Stimulated activated CD4-positive, alpha-beta T cell treated with anti-CD3 and anti-CD28 coated beads, Interleukin-15, amount 100 ng/mL, for 24 hours (primary cell): ENCODE measurements at regions not wholly inside any gene's neighbourhood (a gene's known extent, or its start where the extent isn't known, plus 50 kb on each side); places are given as distances from the start of the nearest gene placed in this dataset.

Source experiments
- DNase-seq: peaks from one replicate; pipeline ENCODE4 v3.0.0-alpha.2; 2020

GRCh38 chr12:60148831-60149230 lies 553.0 kb downstream of the SLC16A7 start:
- no peak for DNase-seq

GRCh38 chr12:60152756-60153155 lies 556.9 kb downstream of the SLC16A7 start:
- DNase-seq: no peak

GRCh38 chr12:60159761-60160160 lies 563.9 kb downstream of the SLC16A7 start:
- no peak for DNase-seq

DNA sequence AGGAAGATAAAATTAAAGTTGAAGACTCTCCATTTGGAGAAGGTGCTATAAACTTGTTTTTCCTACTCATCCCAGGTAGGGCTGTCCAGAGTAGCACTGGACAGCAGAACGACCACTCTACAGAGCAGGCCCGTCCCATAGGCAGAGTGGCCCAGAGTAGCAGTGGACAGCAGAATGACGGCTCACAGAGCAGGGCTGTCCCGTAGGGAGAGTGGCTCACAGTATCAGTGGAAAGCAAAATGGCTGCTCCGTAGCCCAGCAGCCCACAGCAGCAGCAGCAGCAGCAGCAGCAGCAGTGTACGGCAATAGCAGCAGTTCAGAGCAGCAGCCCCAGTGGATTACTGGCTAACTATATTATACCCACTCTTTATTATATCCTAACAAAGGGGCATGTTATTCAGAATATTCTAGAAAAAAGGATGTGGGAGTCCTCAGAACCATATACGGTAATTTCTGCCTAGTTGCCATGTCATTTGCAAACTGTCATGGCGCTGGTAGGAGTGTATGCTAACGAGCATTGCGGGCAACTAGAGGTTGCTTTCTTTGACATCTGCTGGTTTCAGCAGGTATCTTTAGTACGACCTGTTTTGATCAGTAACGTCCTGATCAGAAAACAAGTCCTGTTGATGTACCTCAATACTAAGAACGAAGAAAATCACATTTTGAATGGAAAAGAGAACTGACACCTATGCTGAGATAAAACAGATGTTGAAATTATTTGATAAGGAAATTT lies 567.3 kb downstream of the SLC16A7 start:
- no peak for DNase-seq

DNA sequence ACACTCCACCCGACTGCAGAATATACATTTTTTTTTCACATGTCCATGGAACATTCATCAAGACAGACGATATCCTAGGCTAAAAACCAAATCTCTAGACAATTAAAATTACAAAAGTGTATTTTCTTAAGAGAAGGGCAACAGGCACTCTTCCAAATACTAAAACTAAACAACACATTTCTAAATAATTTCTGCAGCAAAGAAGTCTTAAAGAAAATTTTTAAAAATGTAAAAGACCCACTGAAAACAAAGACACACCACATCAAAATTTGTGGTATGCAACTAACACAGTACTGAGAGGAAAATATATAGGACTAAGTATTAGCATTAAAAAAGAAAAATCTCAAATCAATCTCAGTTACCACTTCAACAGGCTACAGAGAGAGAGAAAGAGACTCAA lies 570.0 kb downstream of the SLC16A7 start:
- no peak for DNase-seq

DNA sequence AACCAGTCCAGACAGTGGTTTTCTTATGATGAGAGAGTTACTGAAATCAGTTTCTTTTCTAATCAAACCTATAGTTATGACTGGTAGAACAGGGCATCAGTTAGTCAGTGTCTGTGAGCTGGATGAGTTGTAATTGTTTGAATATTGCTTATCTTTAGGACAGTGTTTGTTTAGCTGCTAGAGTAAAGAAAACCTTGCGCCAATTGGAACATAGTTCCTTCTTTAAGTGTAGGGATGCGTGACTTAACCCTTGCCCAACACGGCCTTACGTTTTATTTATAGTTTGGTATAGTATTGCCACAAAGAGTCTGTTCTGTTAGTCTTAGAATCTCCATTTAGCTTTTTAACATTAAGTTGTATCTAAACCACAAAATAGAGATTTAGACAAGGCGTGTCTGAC lies 572.6 kb downstream of the SLC16A7 start:
- DNase-seq: no peak

- no peak for DNase-seq
Measured at GRCh38 chr12:60169904-60170303, 574.1 kb downstream of the SLC16A7 start.

DNA sequence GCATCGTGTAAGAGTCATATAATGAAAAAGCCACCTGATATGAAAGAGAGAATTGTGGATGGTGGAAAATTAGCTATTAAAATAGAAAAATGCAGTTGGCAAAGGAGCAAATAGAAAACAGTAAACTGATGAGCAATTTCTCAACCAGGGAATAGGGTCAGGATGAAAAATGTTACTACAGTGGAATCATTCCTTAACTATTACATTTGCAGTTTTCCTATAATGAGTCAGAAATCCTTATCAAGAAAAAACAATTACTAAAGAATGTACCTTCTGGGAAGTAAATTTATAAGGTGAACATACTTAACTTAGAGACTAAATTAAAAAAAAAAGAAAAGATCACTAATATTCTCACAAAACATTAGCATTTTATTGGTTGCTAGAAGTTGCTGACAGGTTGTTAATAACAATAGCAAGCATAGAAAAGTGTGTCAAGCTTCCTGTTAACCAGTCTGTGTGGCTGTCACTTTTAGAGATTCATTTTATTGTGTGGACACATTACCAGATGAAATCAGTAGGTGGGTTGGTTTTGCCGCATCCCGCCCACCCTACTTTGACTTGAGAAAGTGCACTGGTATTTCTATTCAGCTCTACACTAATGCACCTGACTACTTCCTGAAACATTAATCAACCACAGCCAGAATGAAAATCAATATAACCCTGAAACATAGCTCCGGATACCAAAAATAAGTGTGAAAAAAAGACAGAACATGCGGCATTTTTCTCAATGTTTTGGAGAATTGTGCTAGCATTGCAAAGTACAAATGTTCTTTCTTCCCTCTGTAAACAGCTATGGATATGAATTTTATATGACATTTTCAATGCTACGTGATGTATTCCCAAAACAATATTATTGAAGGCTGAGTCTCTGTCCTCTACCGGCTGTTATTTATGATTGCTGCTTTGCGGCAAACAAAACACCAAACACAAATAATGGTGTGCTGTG lies 576.7 kb downstream of the SLC16A7 start:
- DNase-seq: no peak

DNA sequence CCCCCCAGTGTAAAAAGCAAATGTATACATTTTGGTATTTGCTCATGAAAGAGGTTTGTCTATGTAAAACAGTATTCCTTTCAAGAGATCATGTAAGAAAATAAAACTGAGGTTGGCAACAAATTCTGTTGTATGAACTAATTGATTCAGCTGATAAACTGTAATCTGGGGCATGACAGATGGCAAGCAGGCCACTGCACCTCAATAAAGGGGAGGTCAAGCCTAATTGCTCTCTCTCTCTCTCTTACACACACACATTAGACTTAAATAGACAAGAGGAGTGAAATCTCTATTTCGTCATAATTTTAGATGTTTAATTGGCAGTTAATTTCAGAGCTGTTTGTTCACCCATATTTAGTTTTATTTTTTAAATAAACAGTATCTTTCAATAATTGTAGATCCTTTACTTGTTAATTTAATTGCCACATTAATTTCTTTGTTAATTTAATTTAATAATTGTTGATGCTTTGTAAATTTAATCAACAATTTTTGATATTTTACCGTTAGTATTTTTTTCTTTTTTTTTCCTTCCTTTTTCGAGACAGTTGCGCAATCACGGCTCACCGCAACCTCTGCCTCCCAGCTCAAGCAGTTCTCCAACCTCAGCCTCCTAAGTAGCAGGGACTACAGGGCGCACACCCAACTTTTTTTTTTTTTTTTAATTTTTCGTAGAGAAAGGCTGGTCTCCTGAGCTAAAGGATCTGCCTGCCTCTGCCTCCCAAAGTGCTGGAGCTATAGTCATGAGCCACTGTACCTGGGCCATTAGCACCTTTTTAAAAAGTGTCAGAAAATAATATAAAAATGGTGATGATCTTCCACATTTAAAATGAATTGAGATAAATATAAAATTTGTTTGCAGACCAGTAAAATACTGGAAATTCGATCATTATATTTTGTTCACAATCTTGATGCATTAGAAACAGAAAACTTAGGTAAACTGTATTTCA lies 577.7 kb downstream of the SLC16A7 start:
- DNase-seq: no peak

- DNase-seq: no peak
Measured at GRCh38 chr12:60174476-60174875, 578.6 kb downstream of the SLC16A7 start.

DNA sequence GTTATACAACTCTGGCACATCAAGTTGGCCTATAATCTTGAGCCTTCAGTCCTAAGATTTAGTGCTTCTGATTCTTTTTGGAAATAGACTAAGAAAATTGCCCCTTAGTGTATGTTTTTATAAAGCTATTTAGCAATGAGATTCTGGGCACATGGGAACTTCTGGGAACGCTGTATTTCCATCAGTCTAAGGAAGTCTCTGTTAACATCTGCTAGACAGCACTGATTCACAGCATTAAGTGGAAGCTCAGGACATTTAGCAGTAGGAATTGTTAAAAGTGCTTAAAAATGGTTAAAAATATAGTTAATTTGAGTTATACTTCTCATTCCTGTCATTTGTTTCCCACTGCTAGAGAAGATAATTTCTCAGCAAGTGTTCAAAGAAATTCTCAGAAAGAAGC lies 579.1 kb downstream of the SLC16A7 start:
- no peak for DNase-seq

DNA sequence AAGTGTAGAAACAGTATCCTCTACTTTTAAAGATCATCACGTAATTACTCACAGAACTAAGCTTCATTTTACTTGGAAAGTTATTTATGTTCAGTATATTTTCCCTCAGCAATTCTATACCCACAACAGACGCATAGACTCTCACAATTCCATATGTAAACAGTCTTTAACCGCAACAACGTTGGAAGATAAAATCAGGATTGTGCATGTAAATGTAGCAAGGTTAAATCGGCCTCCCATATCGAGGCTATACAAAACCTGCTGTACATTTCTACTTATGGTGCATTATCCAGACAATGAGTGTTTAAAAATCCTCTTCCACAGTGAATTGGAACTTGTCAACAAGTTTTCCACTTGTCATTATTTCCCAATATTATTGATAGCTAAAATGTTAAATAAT lies 581.1 kb downstream of the SLC16A7 start:
- no peak for DNase-seq

DNA sequence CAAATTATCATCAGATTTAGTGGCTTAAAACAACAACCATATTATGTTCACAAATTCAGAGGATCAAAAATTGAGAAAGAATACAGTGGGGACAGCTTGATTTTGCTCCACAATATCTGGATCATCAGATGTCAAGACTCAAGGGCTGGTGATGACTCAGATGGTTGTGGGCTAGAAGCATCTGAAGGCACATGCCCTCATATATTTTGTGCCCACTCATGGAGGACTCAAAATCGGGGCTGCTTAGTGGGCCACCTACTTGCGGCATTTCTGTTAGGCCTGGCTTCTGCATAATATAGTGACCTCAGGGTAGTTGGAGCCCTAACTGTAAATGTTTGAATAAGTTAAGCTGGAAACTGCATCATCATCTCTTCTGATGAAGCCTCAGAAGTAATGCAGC lies 584.5 kb downstream of the SLC16A7 start:
- no peak for DNase-seq

GRCh38 chr12:60182354-60182753 lies 586.5 kb downstream of the SLC16A7 start:
- DNase-seq: no peak

- no peak for DNase-seq
Measured at GRCh38 chr12:60184096-60184495, 588.3 kb downstream of the SLC16A7 start.

DNA sequence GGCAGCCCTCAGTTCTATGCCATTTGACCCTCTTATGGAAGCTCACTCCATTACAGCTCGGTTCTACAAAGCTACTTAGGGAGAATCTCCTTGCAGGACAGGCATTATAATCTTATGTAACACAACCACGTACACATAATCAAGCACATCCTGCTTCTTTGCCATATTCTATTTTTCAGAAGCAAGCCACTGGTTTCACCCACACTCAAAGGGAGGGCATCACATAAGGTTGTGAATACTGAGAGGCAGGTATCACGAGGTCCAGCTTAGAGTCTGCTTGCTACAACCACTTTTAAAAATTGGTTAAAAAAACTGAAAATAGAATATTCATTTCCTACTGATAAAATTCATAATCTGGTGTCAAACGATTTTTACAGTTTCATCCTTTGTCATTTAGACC lies 589.2 kb downstream of the SLC16A7 start:
- DNase-seq: no peak

DNA sequence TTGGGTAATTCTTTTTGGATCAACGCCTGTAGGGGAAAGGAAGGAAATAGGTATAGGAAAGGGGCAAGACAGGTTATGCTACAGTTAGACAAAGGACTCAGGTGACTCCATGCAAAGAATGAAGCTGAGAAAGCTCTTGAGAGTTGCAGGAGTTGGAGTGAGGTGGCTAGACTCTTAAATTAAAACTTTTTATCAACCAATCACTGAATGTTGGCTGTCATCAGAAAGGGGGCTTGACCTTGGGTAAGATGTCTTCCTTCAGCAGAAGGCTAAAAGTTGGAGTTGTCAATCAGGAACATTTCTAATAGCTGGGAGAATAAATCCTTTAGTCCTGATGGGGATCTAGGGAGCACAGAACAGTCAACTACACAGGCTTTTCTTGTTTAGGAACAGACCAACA lies 595.4 kb downstream of the SLC16A7 start:
- no peak for DNase-seq

- DNase-seq: no peak
Measured at GRCh38 chr12:60191676-60192359, 596.0 kb downstream of the SLC16A7 start.

DNA sequence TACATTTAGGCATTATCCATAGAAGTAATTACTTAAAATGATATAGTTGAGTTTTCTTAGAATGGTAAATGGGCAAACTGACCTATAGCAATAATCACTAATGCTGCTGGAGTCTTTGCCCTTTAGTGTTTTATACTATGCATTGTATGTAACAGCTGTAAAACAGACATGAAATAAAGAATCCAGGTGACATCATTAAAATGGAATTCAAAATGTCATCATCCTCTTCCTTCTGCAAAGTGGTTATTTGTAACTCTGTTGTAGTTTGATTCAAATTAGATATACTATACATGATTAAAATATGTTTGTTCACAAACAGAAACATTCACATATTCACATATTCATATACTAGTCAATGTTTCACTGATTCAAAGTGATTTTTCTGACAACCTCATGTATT lies 598.8 kb downstream of the SLC16A7 start:
- no peak for DNase-seq

GRCh38 chr12:60195483-60195882 lies 599.7 kb downstream of the SLC16A7 start:
- DNase-seq: no peak

DNA sequence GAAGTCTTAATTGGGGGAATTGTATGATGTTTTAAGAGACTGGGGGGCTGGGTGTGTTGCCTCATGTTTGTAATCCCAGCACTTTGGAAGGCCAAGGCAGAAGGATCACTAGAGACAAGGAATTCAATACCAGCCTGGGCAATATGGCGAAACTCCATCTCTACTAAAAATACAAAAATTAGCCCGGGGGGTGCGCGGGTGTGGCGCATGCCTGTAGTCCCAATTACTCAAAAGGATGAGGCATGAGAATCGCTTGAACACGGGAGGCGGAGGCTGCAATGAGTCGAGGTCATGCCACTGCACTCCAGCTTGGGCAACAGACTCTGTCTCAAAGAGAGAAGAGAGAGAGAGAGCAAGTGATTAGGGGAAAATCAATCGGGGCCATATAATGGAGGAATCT lies 600.5 kb downstream of the SLC16A7 start:
- no peak for DNase-seq

GRCh38 chr12:60197589-60197988 lies 601.8 kb downstream of the SLC16A7 start:
- no peak for DNase-seq
